ENCODE measurements at regions not wholly inside any gene's neighbourhood (a gene's known extent, or its start where the extent isn't known, plus 50 kb on each side); places are given as distances from the start of the nearest gene placed in this dataset.
"Not testable (repeated sequence)": the region's sequence is repeated elsewhere in the genome, so short reads cannot be mapped to it uniquely, and the experiment has no call there.

GRCh38 chr3:174365796-174366195 is 493.3 kb upstream of the NAALADL2 start:
- no peak for ATAC-seq
- 57% methylated on average over 1 of the region's 1 CpG; no CpG with 5 or more reads in 1 of the 2 donors for WGBS, 2 donors (ENCODE audit: low coverage in 1 of 2)
- H3K4me1 ChIP-seq = no peaks in the 10 kb centered on the region
- no peaks in the 10 kb centered on the region for H3K27me3 ChIP-seq
- no peak overlapping the region for H3K27ac ChIP-seq
- H3K4me3 ChIP-seq = no peak overlapping the region
- no peaks in the 10 kb centered on the region for H3K36me3 ChIP-seq
- H3K9me3 ChIP-seq = no peaks in the 10 kb centered on the region
- no peak for TF ChIP-seq EP300 (IDR thresholded peaks at IDR 0.05)
- TF ChIP-seq POLR2A (IDR thresholded peaks at IDR 0.05) = no peak
- TF ChIP-seq POLR2AphosphoS5 (IDR thresholded peaks at IDR 0.05) = no peak
- no peak for TF ChIP-seq CTCF (IDR thresholded peaks at IDR 0.05)

DNA sequence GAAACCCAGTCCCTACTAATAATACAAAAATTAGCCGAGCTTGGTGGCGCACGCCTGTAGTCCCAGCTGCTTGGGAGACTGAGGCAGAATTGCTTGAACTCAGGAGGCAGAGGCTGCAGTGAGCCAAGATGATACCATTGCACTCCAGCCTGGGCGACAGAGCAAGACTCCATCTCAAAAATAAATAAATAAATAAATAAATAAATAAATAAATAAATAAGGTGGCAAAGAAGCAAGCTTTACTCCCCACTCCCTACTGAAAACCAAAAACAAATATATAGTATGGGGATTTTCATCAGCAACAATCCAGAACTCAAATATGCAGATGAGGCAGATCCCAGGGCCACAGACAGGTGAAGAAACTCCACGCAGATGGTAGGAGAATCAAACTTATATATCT is 492.2 kb upstream of the NAALADL2 start:
- not testable (repeated sequence) for H3K27ac ChIP-seq, H3K36me3 ChIP-seq, H3K4me3 ChIP-seq, H3K9me3 ChIP-seq, H3K4me1 ChIP-seq, ATAC-seq, H3K27me3 ChIP-seq
- WGBS, 2 donors (ENCODE audit: low coverage in 1 of 2) = 66 to 88% methylated on average over 3 to 4 of the region's 5 CpGs

DNA sequence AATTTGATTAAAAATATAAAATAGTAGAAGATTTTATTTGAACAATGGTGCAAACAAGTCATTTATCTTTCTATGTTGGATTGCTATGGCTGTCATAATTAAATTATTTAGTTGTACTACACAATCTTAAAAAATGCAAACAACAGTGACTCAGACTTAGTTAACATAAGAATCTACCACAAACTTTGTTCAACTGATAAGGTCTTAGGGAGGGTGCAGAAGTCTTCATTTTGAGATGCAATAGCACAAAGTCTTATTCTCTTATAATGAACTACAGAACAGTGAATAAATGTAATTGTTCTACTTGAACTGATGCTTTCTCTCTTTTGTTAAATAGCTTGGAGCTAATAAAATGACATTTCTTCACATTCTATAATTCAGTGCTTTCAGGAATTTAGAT is 482.8 kb upstream of the NAALADL2 start:
- Histone ChIP-seq H3K27ac (no peak overlapping the region), H3K4me3 (no peak overlapping the region), H3K9me3 (no peaks in the 10 kb centered on the region), H3K4me1 (no peaks in the 10 kb centered on the region), H3K27me3 (no peaks in the 10 kb centered on the region), H3K36me3 (no peaks in the 10 kb centered on the region)
- no peak for ATAC-seq
- TF ChIP-seq EP300 (IDR thresholded peaks at IDR 0.05) (no peak), POLR2AphosphoS5 (IDR thresholded peaks at IDR 0.05) (no peak), CTCF (IDR thresholded peaks at IDR 0.05) (no peak), POLR2A (IDR thresholded peaks at IDR 0.05) (no peak)

DNA sequence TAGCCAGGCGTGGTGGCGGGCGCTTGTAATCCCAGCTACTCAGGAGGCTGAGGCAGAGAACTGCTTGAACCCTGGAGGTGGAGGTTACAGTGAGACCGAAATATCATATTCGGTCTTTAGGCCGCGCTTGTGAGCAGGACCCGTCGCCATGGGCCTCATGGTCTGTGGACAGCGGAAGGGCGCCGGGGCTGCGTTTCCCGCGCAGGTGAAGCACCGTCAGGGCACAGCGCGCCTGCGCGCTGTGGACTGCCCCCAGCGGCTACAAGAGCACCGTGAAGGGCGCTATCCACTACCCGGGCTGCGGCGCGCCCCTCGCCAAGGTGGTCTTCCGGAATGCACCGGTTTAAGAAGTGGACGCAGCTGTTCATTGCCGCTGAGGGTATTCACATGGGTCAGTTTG is 482.0 kb upstream of the NAALADL2 start:
- H3K36me3 ChIP-seq = no peaks in the 10 kb centered on the region
- 94% methylated on average over 3 to 7 of the region's 32 CpGs for WGBS, 2 donors (ENCODE audit: low coverage in 1 of 2)
- H3K4me3 ChIP-seq = no peak overlapping the region
- TF ChIP-seq POLR2AphosphoS5 (IDR thresholded peaks at IDR 0.05) = no peak
- no peak for TF ChIP-seq POLR2A (IDR thresholded peaks at IDR 0.05)
- no peak for TF ChIP-seq EP300 (IDR thresholded peaks at IDR 0.05)
- TF ChIP-seq CTCF (IDR thresholded peaks at IDR 0.05) = no peak
- H3K27ac ChIP-seq = no peak overlapping the region
- H3K27me3 ChIP-seq = no peaks in the 10 kb centered on the region
- H3K4me1 ChIP-seq = no peaks in the 10 kb centered on the region
- no peak for ATAC-seq
- H3K9me3 ChIP-seq = no peaks in the 10 kb centered on the region

- no peak overlapping the region for H3K4me3 ChIP-seq
- ATAC-seq = no peak
- no peaks in the 10 kb centered on the region for H3K4me1 ChIP-seq
- TF ChIP-seq CTCF (IDR thresholded peaks at IDR 0.05) (no peak), EP300 (IDR thresholded peaks at IDR 0.05) (no peak), POLR2A (IDR thresholded peaks at IDR 0.05) (no peak), POLR2AphosphoS5 (IDR thresholded peaks at IDR 0.05) (no peak)
- no peaks in the 10 kb centered on the region for H3K9me3 ChIP-seq
- H3K36me3 ChIP-seq = no peaks in the 10 kb centered on the region
- no peaks in the 10 kb centered on the region for H3K27me3 ChIP-seq
- WGBS, 2 donors (ENCODE audit: low coverage in 1 of 2) = 86% methylated on average over 4 of the region's 13 CpGs; no CpG with 5 or more reads in 1 of the 2 donors
- no peak overlapping the region for H3K27ac ChIP-seq
Observed at GRCh38 chr3:174377684-174378083, 481.4 kb upstream of the NAALADL2 start.

DNA sequence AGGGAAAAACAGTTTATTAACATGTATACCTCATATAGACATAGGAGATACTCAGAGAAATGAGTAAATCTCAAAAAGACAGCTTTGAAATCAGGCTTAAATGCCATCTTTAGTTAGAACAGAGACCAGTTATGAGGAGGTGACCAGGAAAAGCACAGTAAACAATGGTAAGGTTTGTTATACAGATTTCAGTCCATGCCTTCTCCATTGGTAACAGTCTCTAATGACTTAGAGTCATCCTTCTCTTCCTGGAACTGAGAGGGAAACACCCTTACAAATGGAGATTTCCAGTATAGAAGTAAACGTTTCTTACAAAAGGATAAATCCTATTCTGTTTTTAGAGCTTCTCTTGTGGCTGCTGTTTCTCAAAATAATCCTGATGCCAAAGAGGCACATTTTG is 476.3 kb upstream of the NAALADL2 start:
- no peaks in the 10 kb centered on the region for H3K36me3 ChIP-seq
- H3K4me1 ChIP-seq = no peaks in the 10 kb centered on the region
- 33 to 40% methylated on average over 1 of the region's 1 CpG for WGBS, 2 donors (ENCODE audit: low coverage in 1 of 2)

More for the DNA sequence above, 476.3 kb upstream of the NAALADL2 start:
- H3K9me3 ChIP-seq = no peaks in the 10 kb centered on the region
- TF ChIP-seq EP300 (IDR thresholded peaks at IDR 0.05) (no peak), POLR2A (IDR thresholded peaks at IDR 0.05) (no peak), CTCF (IDR thresholded peaks at IDR 0.05) (no peak), POLR2AphosphoS5 (IDR thresholded peaks at IDR 0.05) (no peak)
- H3K27ac ChIP-seq = no peak overlapping the region
- no peaks in the 10 kb centered on the region for H3K27me3 ChIP-seq
- no peak overlapping the region for H3K4me3 ChIP-seq
- no peak for ATAC-seq

All from gastroesophageal sphincter (tissue), 4 donors.